MCF 10A (cell line): ENCODE measurements at regions not wholly inside any gene's neighbourhood (a gene's known extent, or its start where the extent isn't known, plus 50 kb on each side); places are given as distances from the start of the nearest gene placed in this dataset.
"Not testable (repeated sequence)": the region's sequence is repeated elsewhere in the genome, so short reads cannot be mapped to it uniquely, and the experiment has no call there.

ENCODE experiments used
- BruUV-seq: library from RNA; stranded (reverse); fragments of 400-500 nt; replicated peaks from 2 replicates; lab custom pipeline; 2021; lab: Mats Ljungman, UMichigan
- CTCF ChIA-PET: fragments of 300-600 bp; sonication (Branson Sonifier 250); formaldehyde crosslinking; extraction: SDS; loops from one replicate; lab custom pipeline; 2021; ENCODE audit warnings: antibody characterized with exemption, inconsistent platforms; lab: Yijun Ruan, JAX
- POLR2A ChIA-PET: fragments of 300-600, 350-650 bp; sonication (Branson Sonifier 250); formaldehyde crosslinking; extraction: SDS; loops from one replicate; lab custom pipeline; 2020; ENCODE audit warnings: antibody characterized with exemption, inconsistent platforms; lab: Yijun Ruan, JAX
- DNase-seq: peaks from one replicate; pipeline ENCODE4 v3.0.0-alpha.2; 2018; ENCODE audit not compliant: unreplicated experiment
- H3K27ac Mint-ChIP-seq: one replicate; pipeline ENCODE4 v1.8.0; 2022; ENCODE audit warnings: mild to moderate bottlenecking, low read depth, mixed read lengths; ENCODE audit not compliant: unreplicated experiment
- H3K27me3 Mint-ChIP-seq: one replicate; pipeline ENCODE4 v1.8.0; 2022; ENCODE audit warnings: mixed read lengths; ENCODE audit not compliant: insufficient read depth, unreplicated experiment
- H3K36me3 Mint-ChIP-seq: one replicate; pipeline ENCODE4 v1.8.0; 2022; ENCODE audit warnings: mild to moderate bottlenecking, moderate library complexity, mixed read lengths; ENCODE audit not compliant: insufficient read depth, unreplicated experiment
- H3K4me1 Mint-ChIP-seq: one replicate; pipeline ENCODE4 v1.8.0; 2022; ENCODE audit warnings: mixed read lengths; ENCODE audit not compliant: insufficient read depth, unreplicated experiment
- H3K4me3 Mint-ChIP-seq: one replicate; pipeline ENCODE4 v1.8.0; 2022; ENCODE audit warnings: mild to moderate bottlenecking, moderate library complexity, mixed read lengths; ENCODE audit not compliant: unreplicated experiment
- H3K9me3 Mint-ChIP-seq: one replicate; pipeline ENCODE4 v1.8.0; 2022; ENCODE audit warnings: mixed read lengths; ENCODE audit not compliant: unreplicated experiment
- intact Hi-C: fragments of 100-400 bp; cut with micrococcal nuclease; formaldehyde crosslinking; loops from 2 replicates; pipeline ENCODE4 v1.14.1; 2022
- TF ChIP-seq, protein P1 (sequence below): fragments of 200-600 bp; IDR thresholded peaks from one replicate; pipeline ENCODE4 v1.8.0; 2022; ENCODE audit warnings: antibody characterized with exemption, mild to moderate bottlenecking; ENCODE audit not compliant: unreplicated experiment

DNA sequence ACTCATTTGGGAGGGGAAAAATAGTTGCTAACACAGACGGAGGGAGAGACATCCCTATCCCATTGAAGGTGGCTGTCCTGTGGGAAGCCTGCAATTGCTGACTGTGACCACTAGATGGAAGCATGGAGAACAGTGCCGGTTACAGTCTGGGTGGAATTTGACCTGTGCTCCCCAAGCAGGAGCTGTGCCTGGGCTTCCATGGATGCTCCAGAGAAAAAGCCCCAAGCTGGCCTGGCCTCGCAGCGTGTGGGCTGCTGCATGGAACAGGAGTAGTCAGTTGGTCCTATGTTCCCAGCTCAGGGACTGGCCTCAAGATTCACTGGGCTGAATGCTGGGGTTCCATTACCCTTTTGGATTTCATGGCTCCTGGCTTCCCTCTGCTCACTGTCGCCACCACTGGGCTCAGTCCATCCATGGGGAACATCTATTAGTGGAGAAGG is 116.3 kb upstream of the CHD6 start:
- peak; percentile 57 for DNase-seq
- no TSS peak for BruUV-seq
- intact Hi-C loops, result loop anchor here (1.0 kb wide), 2 partner anchors 1453 to 1675 kb away; no protein-coding TSS in a partner anchor
- Mint-ChIP-seq H3K27ac (no peak overlapping the region), H3K4me3 (no peak overlapping the region), H3K36me3 (no peaks in the 10 kb centered on the region), H3K9me3 (no peaks in the 10 kb centered on the region), H3K4me1 (no peaks in the 10 kb centered on the region), H3K27me3 (no peaks in the 10 kb centered on the region)
- ChIA-PET CTCF (interaction anchor here (0.6 to 7.1 kb wide), 58 partner anchors 8 to 1695 kb away, joined by 3 to 111 read pairs (median 4); no protein-coding TSS in a partner anchor), POLR2A (no interaction called here)
- TF ChIP-seq, protein P1, sequence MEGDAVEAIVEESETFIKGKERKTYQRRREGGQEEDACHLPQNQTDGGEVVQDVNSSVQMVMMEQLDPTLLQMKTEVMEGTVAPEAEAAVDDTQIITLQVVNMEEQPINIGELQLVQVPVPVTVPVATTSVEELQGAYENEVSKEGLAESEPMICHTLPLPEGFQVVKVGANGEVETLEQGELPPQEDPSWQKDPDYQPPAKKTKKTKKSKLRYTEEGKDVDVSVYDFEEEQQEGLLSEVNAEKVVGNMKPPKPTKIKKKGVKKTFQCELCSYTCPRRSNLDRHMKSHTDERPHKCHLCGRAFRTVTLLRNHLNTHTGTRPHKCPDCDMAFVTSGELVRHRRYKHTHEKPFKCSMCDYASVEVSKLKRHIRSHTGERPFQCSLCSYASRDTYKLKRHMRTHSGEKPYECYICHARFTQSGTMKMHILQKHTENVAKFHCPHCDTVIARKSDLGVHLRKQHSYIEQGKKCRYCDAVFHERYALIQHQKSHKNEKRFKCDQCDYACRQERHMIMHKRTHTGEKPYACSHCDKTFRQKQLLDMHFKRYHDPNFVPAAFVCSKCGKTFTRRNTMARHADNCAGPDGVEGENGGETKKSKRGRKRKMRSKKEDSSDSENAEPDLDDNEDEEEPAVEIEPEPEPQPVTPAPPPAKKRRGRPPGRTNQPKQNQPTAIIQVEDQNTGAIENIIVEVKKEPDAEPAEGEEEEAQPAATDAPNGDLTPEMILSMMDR, result peak; percentile 86

DNA sequence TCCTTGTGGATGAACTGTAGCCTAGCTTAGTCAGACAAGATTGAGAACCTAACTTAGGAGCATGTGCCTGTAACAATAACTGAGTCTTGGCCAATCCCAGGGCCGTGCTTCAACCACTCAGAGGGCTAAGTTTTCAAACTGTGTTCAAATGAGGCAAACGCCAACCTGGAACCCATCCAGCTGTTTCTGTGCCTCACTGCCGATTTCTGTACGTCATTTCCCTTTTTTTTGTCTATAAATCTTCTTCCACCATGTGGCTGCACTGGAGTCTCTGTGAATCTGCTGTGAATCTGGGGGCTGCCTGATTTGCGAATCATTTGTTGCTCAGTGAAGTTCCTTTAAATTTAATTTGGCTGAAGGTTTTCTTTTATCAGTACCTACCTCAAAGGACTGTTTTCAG is 115.0 kb upstream of the CHD6 start:
- no peaks in the 10 kb centered on the region for H3K27me3 Mint-ChIP-seq
- no peaks in the 10 kb centered on the region for H3K4me1 Mint-ChIP-seq
- no peak overlapping the region for H3K4me3 Mint-ChIP-seq
- ChIA-PET CTCF (interaction anchor here (0.5 to 7.1 kb wide), 22 partner anchors 14 to 1646 kb away, joined by 3 to 111 read pairs (median 4); no protein-coding TSS in a partner anchor), POLR2A (interaction anchor here (1.1 to 1.4 kb wide), 2 partner anchors 15 to 40 kb away, joined by 3 to 4 read pairs; no protein-coding TSS in a partner anchor)
- no peak for DNase-seq
- intact Hi-C loops, result no loop called here
- H3K36me3 Mint-ChIP-seq, result no peaks in the 10 kb centered on the region
- no peak overlapping the region for H3K27ac Mint-ChIP-seq
- BruUV-seq, result no TSS peak
- TF ChIP-seq, protein P1, result no peak
- no peaks in the 10 kb centered on the region for H3K9me3 Mint-ChIP-seq

DNA sequence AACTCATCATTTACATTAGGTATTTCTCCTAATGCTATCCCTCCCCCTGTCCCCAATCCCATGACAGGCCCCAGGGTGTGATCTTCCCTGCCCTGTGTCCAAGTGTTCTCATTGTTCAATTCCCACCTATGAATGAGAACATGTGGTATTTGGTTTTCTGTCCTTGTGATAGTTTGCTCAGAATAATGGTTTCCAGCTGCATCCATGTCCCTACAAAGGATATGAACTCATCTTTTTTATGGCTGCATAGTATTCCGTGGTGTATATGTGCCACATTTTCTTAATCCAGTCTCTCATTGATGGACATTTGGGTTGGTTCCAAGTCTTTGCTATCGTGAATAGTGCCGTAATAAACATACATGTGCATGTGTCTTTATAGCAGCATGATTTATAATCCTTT is 113.0 kb upstream of the CHD6 start:
- POLR2A ChIA-PET, H3K27ac Mint-ChIP-seq, H3K4me1 Mint-ChIP-seq, H3K36me3 Mint-ChIP-seq, H3K9me3 Mint-ChIP-seq, H3K27me3 Mint-ChIP-seq, intact Hi-C loops, DNase-seq, H3K4me3 Mint-ChIP-seq, BruUV-seq: not testable (repeated sequence)
- CTCF ChIA-PET, result interaction anchor here (0.6 to 7.1 kb wide), 7 partner anchors 7 to 1786 kb away, joined by 3 to 111 read pairs (median 3); no protein-coding TSS in a partner anchor

DNA sequence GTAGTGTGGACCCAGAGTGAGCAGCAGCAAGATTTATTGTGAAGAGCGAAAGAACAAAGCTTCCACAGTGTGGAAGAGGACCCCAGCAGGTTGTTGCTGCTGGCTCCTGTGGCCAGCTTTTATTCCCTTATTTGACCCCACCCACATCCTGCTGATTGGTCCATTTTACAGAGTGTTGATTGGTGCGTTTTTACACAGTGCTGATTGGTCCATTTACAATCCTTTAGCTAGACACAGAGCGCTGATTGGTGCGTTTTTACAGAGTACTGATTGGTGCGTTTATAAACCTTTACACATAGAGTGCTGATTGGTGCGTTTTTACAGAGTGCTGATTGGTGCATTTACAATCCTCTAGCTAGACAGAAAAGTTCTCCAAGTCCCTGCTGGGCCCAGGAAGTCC is 109.5 kb upstream of the CHD6 start:
- DNase-seq, H3K27me3 Mint-ChIP-seq: not testable (repeated sequence)
- CTCF ChIA-PET, result interaction anchor here (0.5 to 5.7 kb wide), 6 partner anchors 11 to 387 kb away, joined by 3 to 53 read pairs (median 4); no protein-coding TSS in a partner anchor

DNA sequence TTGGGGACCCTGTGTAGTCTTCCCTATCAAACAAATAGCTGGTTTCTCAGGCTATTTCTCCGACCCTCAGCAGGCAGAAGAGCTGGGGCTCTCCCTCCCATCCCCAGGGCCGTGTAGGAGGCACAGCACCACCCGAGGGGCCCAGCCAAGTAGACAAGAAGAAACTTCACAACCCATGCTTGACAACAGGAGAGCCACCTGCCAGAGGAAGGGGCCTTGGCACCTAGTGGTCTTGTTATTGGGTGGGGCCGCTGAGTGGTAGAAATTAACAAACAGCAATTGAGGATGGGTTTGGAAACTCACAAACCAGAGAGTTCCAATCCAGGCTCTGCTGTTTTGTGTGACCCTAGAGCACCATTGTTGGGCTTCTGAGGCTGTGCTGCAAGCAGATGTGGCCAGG is 108.5 kb upstream of the CHD6 start:
- CTCF ChIA-PET, result interaction anchor here (0.6 to 5.7 kb wide), 4 partner anchors 8 to 191 kb away, joined by 3 to 53 read pairs (median 16); no protein-coding TSS in a partner anchor
- Mint-ChIP-seq H3K27ac (no peak overlapping the region), H3K9me3 (no peaks in the 10 kb centered on the region), H3K4me1 (no peaks in the 10 kb centered on the region), H3K27me3 (no peaks in the 10 kb centered on the region), H3K36me3 (no peaks in the 10 kb centered on the region), H3K4me3 (no peak overlapping the region)
- intact Hi-C loops, result no loop called here
- POLR2A ChIA-PET, result no interaction called here
- TF ChIP-seq, protein P1, result no peak
- no TSS peak for BruUV-seq
- DNase-seq, result no peak

More for the DNA sequence above, 109.5 kb upstream of the CHD6 start:
- H3K27ac Mint-ChIP-seq, H3K4me1 Mint-ChIP-seq, BruUV-seq, H3K4me3 Mint-ChIP-seq, H3K9me3 Mint-ChIP-seq, H3K36me3 Mint-ChIP-seq, POLR2A ChIA-PET, intact Hi-C loops: not testable (repeated sequence)
